H9 (cell line): ENCODE measurements at regions not wholly inside any gene's neighbourhood (a gene's known extent, or its start where the extent isn't known, plus 50 kb on each side); places are given as distances from the start of the nearest gene placed in this dataset.
"Not testable (repeated sequence)": the region's sequence is repeated elsewhere in the genome, so short reads cannot be mapped to it uniquely, and the experiment has no call there.

Experiments
- DNase-seq: peaks from one replicate; pipeline ENCODE4 v3.0.0-alpha.2; 2017
- H2AFZ ChIP-seq: one replicate; pipeline ENCODE4 v1.6.1; 2013; ENCODE audit warnings: mild to moderate bottlenecking, low read length, control low read depth, moderate library complexity
- H2AK5ac ChIP-seq: 2 replicates; pipeline ENCODE4 v1.6.1; 2013; ENCODE audit warnings: low read length, control low read depth, mixed read lengths; ENCODE audit not compliant: insufficient read length
- H2BK120ac ChIP-seq: one replicate; pipeline ENCODE4 v1.6.1; 2013; ENCODE audit warnings: low read depth, mild to moderate bottlenecking, low read length, control low read depth, inconsistent platforms; ENCODE audit not compliant: poor library complexity, severe bottlenecking
- H2BK12ac ChIP-seq: 2 replicates; pipeline ENCODE4 v1.6.1; 2013; ENCODE audit warnings: low read length, control low read depth, mixed read lengths, low read depth; ENCODE audit not compliant: insufficient read length
- H2BK15ac ChIP-seq: 2 replicates; pipeline ENCODE4 v1.6.1; 2013; ENCODE audit warnings: low read depth, low read length, control low read depth
- H2BK20ac ChIP-seq: one replicate; pipeline ENCODE4 v1.6.1; 2013; ENCODE audit warnings: low read depth, mild to moderate bottlenecking, low read length, control low read depth, inconsistent platforms; ENCODE audit not compliant: poor library complexity, severe bottlenecking
- H2BK5ac ChIP-seq: 2 replicates; pipeline ENCODE4 v1.6.1; 2013; ENCODE audit warnings: low read length, control low read depth, mixed read lengths; ENCODE audit not compliant: insufficient read length
- H3K14ac ChIP-seq: 2 replicates; pipeline ENCODE4 v1.6.1; 2013; ENCODE audit warnings: low read length, control low read depth; ENCODE audit not compliant: insufficient read depth
- H3K18ac ChIP-seq: 2 replicates; pipeline ENCODE4 v1.6.1; 2013; ENCODE audit warnings: low read depth, mild to moderate bottlenecking, mixed read lengths, low read length, control low read depth; ENCODE audit not compliant: insufficient read length
- H3K23ac ChIP-seq: 2 replicates; pipeline ENCODE4 v1.6.1; 2013; ENCODE audit warnings: low read length, control low read depth, mixed read lengths, low read depth; ENCODE audit not compliant: insufficient read length
- H3K23me2 ChIP-seq: 2 replicates; pipeline ENCODE4 v1.6.1; 2013; ENCODE audit warnings: low read depth, mild to moderate bottlenecking, mixed read lengths, low read length, control low read depth; ENCODE audit not compliant: insufficient read length, poor library complexity, severe bottlenecking
- H3K27ac ChIP-seq: 2 replicates; pipeline ENCODE4 v1.5.1; 2013; ENCODE audit warnings: low read length, control low read depth, mixed read lengths, low read depth; ENCODE audit not compliant: insufficient read length
- H3K27me3 ChIP-seq: 2 replicates; pipeline ENCODE4 v1.6.1; 2013; ENCODE audit warnings: low read length, control low read depth, inconsistent platforms; ENCODE audit not compliant: insufficient read depth
- H3K4ac ChIP-seq: 2 replicates; pipeline ENCODE4 v1.6.1; 2013; ENCODE audit warnings: low read depth, mild to moderate bottlenecking, control low read depth, inconsistent platforms, low read length, moderate library complexity
- H3K4me1 ChIP-seq: 2 replicates; pipeline ENCODE4 v1.6.1; 2013; ENCODE audit warnings: low read length, control low read depth, inconsistent platforms; ENCODE audit not compliant: insufficient read depth
- H3K4me2 ChIP-seq: 2 replicates; pipeline ENCODE4 v1.6.1; 2013; ENCODE audit warnings: low read length, control low read depth, mixed read lengths; ENCODE audit not compliant: insufficient read length, insufficient read depth
- H3K56ac ChIP-seq: 2 replicates; pipeline ENCODE4 v1.6.1; 2013; ENCODE audit warnings: low read depth, mild to moderate bottlenecking, mixed read lengths, low read length, control low read depth; ENCODE audit not compliant: insufficient read length
- H3K79me1 ChIP-seq: 2 replicates; pipeline ENCODE4 v1.6.1; 2013; ENCODE audit warnings: low read depth, mild to moderate bottlenecking, moderate library complexity, low read length, control low read depth, inconsistent platforms; ENCODE audit not compliant: insufficient read depth, poor library complexity, severe bottlenecking
- H3K79me2 ChIP-seq: 2 replicates; pipeline ENCODE4 v1.6.1; 2013; ENCODE audit warnings: low read length, control low read depth, inconsistent platforms; ENCODE audit not compliant: insufficient read depth
- H3K9ac ChIP-seq: 2 replicates; pipeline ENCODE4 v1.6.1; 2013; ENCODE audit warnings: low read length, control low read depth, mixed read lengths; ENCODE audit not compliant: insufficient read length; ENCODE audit errors: extremely low read depth
- H3K9me3 ChIP-seq: one replicate; pipeline ENCODE4 v1.6.1; 2013; ENCODE audit warnings: low read depth, low read length, inconsistent platforms; ENCODE audit not compliant: control insufficient read depth
- H3T11ph ChIP-seq: one replicate; pipeline ENCODE4 v1.6.1; 2013; ENCODE audit warnings: mild to moderate bottlenecking, low read length, control low read depth, inconsistent platforms
- H4K20me1 ChIP-seq: one replicate; pipeline ENCODE4 v1.6.1; 2013; ENCODE audit not compliant: control insufficient read depth, insufficient read length, insufficient read depth
- H4K5ac ChIP-seq: 2 replicates; pipeline ENCODE4 v1.6.1; 2013; ENCODE audit warnings: low read depth, mild to moderate bottlenecking, mixed read lengths, low read length, control low read depth; ENCODE audit not compliant: insufficient read length
- H4K8ac ChIP-seq: replicated peaks from 2 replicates; pipeline ENCODE4 v1.6.1; 2013; ENCODE audit warnings: low read length, control low read depth, mixed read lengths, low read depth; ENCODE audit not compliant: insufficient read length
- H4K91ac ChIP-seq: 2 replicates; pipeline ENCODE4 v1.6.1; 2013; ENCODE audit warnings: low read depth, mild to moderate bottlenecking, moderate library complexity, mixed read lengths, low read length, control low read depth; ENCODE audit not compliant: insufficient read length
- H3K27ac Mint-ChIP-seq, 3 experiments: 2 replicates in 2 of 3; 3 replicates in 1 of 3; pipeline ENCODE4 v1.8.0; 2020 to 2021; ENCODE audit warnings: mixed read lengths in 3 of 3, mild to moderate bottlenecking in 1 of 3, moderate library complexity in 1 of 3
- H3K27me3 Mint-ChIP-seq: 2 replicates; pipeline ENCODE4 v1.8.0; 2021; ENCODE audit warnings: low read depth, mild to moderate bottlenecking, moderate library complexity, mixed read lengths
- H3K36me3 Mint-ChIP-seq, 3 experiments: 2 replicates in 2 of 3; 3 replicates in 1 of 3; pipeline ENCODE4 v1.8.0; 2020 to 2021; ENCODE audit warnings: low read depth in 3 of 3, mixed read lengths in 3 of 3; ENCODE audit not compliant: insufficient read depth in 1 of 3
- H3K4me1 Mint-ChIP-seq, 2 experiments: 2 replicates each; pipeline ENCODE4 v1.8.0; 2020; ENCODE audit warnings: mixed read lengths in 2 of 2
- H3K4me3 Mint-ChIP-seq, 2 experiments: 2 replicates in 1 of 2; 3 replicates in 1 of 2; pipeline ENCODE4 v1.8.0; 2020 to 2021; ENCODE audit warnings: mild to moderate bottlenecking in 2 of 2, mixed read lengths in 2 of 2, moderate library complexity in 1 of 2
- H3K9me3 Mint-ChIP-seq, 2 experiments: 2 replicates in 1 of 2; 3 replicates in 1 of 2; pipeline ENCODE4 v1.8.0; 2020; ENCODE audit warnings: mild to moderate bottlenecking in 2 of 2, mixed read lengths in 2 of 2, moderate library complexity in 1 of 2
- CTCF ChIP-seq: fragments of 200-600 bp; sonication (generic); conservative IDR thresholded peaks from 3 replicates; pipeline ENCODE4 v1.8.0; 2021; ENCODE audit warnings: antibody characterized with exemption, mild to moderate bottlenecking
- WGBS: extraction: QIAGEN DNeasy Blood & Tissue Kit; methylation state at CpG from one replicate; pipeline ENCODE4 v1.1.7; 2013; ENCODE audit warnings: missing lambda C conversion rate, low lambda C conversion rate, mixed read lengths; ENCODE audit not compliant: insufficient read length; ENCODE audit errors: extremely low coverage; 5-methylcytosine and 5-hydroxymethylcytosine counted together

GRCh38 chr7:149580328-149580727, 82.7 kb upstream of the ZNF746 start:
- Histone ChIP-seq H3K23ac (no peak overlapping the region), H2BK120ac (no peak overlapping the region), H3K27me3 (no peaks in the 10 kb centered on the region), H3K9me3 (peaks cover 22% of the 10 kb centered on the region), H2AFZ (no peak overlapping the region), H3K79me1 (no peaks in the 10 kb centered on the region), H3K4ac (no peak overlapping the region), H3K4me1 (no peaks in the 10 kb centered on the region), H4K8ac (no peak overlapping the region), H3T11ph (no peak overlapping the region), H4K91ac (no peak overlapping the region), H3K18ac (no peak overlapping the region), H2AK5ac (no peak overlapping the region), H2BK15ac (no peak overlapping the region), H3K56ac (no peak overlapping the region), H3K79me2 (no peaks in the 10 kb centered on the region), H3K27ac (no peak overlapping the region), H3K9ac (no peak overlapping the region), H2BK12ac (no peak overlapping the region), H3K4me2 (no peak overlapping the region), H3K23me2 (no peaks in the 10 kb centered on the region), H2BK20ac (no peak overlapping the region), H3K14ac (no peak overlapping the region), H4K5ac (no peak overlapping the region), H4K20me1 (no peaks in the 10 kb centered on the region), H2BK5ac (no peak overlapping the region)
- DNase-seq, result no peak
- H3K27ac Mint-ChIP-seq, result no peak overlapping the region
- H3K4me3 Mint-ChIP-seq, result no peak overlapping the region
- peaks cover 79 to 88% (median 85%) of the 10 kb centered on the region in 3 experiments for H3K36me3 Mint-ChIP-seq
- peaks cover 76 to 80% of the 10 kb centered on the region in 2 experiments for H3K9me3 Mint-ChIP-seq
- peaks cover 0 to 6% of the 10 kb centered on the region in 2 experiments; a peak in 3 of 4 replicates for H3K4me1 Mint-ChIP-seq
- WGBS, result no CpG with 5 or more reads among the region's 6 CpGs
- TF ChIP-seq CTCF, result no peak
- peaks cover 17% of the 10 kb centered on the region for H3K27me3 Mint-ChIP-seq

- not testable (repeated sequence) for H2BK5ac ChIP-seq, H4K91ac ChIP-seq, H2BK15ac ChIP-seq, H3K9ac ChIP-seq, H3T11ph ChIP-seq, H2AFZ ChIP-seq, H3K14ac ChIP-seq, H3K4me2 ChIP-seq, H3K4me3 Mint-ChIP-seq, H3K27ac ChIP-seq, H3K23ac ChIP-seq, H2AK5ac ChIP-seq, H2BK20ac ChIP-seq, H3K4me1 Mint-ChIP-seq, H3K27me3 ChIP-seq, H3K18ac ChIP-seq, H4K8ac ChIP-seq, H2BK12ac ChIP-seq, DNase-seq, H2BK120ac ChIP-seq, H4K20me1 ChIP-seq, H3K56ac ChIP-seq, H3K4ac ChIP-seq, H3K79me1 ChIP-seq, H3K27ac Mint-ChIP-seq, H3K79me2 ChIP-seq, H3K23me2 ChIP-seq, H4K5ac ChIP-seq, H3K4me1 ChIP-seq
- Mint-ChIP-seq H3K27me3 (peaks cover 17% of the 10 kb centered on the region), H3K9me3 (peaks cover 76 to 82% of the 10 kb centered on the region in 2 experiments), H3K36me3 (peaks cover 71 to 79% (median 77%) of the 10 kb centered on the region in 3 experiments)
- WGBS, result no CpG with 5 or more reads among the region's 19 CpGs
- H3K9me3 ChIP-seq, result peaks cover 20% of the 10 kb centered on the region
Measured at GRCh38 chr7:149579365-149579764, 81.8 kb upstream of the ZNF746 start.
